ENCODE measurements at regions not wholly inside any gene's neighbourhood (a gene's known extent, or its start where the extent isn't known, plus 50 kb on each side); places are given as distances from the start of the nearest gene placed in this dataset.
"Not testable (repeated sequence)": the region's sequence is repeated elsewhere in the genome, so short reads cannot be mapped to it uniquely, and the experiment has no call there.

DNA sequence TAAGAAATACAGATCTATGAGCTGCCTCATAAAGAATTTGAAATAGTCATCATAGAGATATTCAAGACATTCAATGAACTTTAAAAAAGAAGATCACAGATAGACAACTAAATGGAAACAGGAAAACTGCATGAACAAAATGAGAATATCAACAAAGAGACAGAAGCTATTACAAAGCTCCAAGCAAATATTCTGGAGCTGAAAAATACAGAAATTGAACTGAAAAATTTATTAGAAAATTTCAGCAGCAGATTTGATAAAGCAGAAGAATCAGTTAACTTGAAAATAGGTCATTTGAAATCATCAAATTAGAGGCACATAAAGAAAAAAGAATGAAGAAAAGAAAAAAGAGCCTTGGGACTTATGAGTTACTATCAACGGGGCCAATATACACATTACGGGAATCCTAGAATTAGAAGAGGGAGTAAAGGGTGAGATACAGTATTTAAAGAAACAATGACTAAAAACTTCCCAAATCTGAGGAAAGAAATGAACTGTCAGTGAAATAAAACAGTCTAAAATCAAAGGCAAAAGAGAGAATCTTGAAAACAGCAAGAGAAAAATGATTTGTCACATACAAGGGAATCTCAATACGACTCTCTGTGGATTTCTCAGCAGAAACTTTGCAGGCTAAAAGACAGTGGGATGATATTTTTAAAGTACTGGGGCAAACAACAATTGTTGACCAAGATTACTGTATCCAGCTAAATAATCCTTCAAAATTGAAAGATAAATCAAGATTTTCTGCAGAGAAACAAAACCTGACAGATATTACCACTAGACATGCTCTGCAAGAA lies 641.6 kb downstream of the ANKRD50 start:
- DNase-seq: no peak

GRCh38 chr4:124075276-124075675 lies 637.3 kb downstream of the ANKRD50 start:
- DNase-seq: not testable (repeated sequence)

GRCh38 chr4:124079174-124079780 lies 633.3 kb downstream of the ANKRD50 start:
- DNase-seq: no peak

GRCh38 chr4:124083711-124084110 lies 628.8 kb downstream of the ANKRD50 start:
- DNase-seq: no peak

DNA sequence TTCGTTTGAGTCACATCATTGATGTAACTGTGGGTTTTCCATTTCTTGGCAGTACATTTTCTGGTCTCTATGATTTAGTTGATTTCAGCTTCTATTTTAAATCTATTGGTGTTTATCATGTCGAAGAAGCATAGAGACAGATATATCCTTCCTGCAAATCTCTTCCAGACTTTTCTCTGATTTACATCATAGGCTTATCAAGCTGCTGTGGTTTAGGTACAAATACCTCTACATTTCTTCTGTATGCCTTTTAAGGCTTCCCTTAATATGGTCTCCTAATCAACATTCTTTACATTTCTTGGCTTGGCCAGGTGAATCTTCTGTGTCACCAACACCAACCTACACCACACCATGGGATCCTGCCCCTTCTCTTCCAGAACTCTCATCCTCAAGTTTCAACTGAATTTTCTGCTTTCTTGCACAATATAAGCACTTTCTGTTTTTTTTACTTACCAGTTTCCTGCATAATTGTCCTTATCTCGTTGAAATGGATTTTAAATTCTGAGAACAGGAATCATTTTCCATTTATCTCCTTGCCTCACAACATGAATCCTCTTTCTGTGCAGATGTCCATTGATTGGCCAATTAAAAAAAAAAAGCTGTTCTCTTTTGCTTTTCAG lies 626.9 kb downstream of the ANKRD50 start:
- DNase-seq: no peak

DNA sequence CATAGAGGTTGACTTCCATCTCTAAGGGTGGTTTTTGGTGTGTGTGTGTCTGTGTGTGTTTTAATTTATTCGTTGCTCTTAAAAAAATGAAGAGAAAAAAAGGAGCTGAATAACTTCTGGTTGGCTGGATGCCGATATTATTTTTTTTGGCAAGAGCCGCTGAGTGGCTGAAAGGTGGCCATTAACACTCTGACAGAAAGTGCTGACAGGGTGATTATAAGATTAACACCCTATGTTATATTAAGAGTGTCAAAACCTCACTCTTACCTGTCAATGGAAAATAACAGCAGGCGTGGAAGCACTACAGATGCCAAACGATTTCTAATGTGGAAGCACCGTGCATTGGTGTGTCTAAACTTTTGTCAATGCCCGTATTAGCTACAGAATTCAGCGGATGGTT lies 622.5 kb downstream of the ANKRD50 start:
- no peak for DNase-seq

DNA sequence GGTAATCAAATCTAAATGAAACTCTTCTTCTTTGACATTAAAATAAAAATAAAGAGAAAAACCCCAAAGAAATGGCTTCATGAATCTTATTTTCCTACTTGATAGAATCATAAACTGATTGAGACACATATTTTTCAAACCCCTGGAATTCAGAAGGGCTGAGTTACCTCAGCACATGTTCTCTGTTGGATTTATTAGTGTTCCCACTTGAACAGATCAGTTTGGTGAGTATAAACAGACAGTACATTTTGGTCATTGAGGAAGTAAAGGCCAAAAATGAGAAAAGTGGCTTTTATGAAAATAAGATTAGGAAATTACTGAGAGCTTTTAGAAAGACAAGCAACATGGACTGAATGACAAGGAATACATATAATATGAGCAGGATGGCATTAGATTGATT lies 620.4 kb downstream of the ANKRD50 start:
- DNase-seq: no peak

DNA sequence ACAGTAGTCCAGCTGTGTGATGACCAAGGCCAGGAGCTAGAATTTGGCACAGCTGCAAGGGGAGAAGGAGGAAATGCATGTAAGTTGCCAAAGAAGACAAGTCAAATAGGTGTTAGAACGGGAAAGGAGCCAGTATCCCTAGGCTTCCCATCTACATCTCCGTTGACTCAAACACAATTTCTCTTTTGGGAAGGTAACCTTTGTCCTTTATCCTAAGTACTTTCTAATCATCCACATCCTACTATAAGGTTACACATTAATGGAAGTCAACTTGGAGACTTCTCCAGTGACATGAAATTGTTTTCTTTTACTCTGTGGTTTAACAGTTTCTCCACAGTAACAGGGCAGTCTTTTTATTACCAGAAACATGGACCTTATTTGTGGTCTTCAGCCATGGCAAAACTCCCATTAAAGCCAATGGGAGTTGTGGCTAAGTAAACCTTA lies 620.0 kb downstream of the ANKRD50 start:
- DNase-seq: peak; percentile 54

DNA sequence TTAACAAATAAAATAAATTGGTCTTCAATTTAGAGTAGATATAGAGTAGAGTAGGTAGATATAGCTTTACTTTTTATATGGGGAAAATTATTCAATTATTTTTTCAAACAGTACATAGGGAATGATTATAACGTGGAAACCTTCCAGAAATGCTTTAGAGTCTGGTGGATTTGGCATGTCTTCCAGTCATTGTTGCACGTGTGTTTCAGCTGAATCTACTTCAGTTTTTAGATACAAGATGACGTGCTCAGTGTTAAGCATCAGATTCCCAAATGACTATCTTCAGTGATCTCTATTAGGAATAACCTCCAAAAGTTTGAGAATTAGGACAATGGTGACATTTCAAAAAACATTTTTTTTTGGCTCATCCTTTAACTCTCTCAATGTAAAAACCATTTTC lies 616.9 kb downstream of the ANKRD50 start:
- DNase-seq: no peak

DNA sequence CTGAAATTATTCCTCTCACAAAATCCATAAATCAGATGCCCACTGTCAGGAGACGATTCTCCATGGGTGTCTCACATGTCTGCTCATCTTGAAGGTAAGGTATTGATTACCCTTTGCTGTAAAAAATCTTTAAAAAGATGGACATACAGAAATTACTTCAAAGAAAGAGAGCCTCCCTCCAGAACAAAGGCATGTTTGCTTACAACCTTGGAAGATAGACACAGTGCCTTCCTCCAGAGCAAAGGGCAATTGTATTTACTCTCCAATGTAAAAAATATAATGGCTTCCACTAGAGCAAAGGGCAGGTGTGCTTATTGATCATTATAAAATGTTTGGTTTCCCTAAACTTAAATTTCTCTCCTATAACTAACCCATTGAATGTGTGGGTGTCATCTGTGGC lies 616.2 kb downstream of the ANKRD50 start:
- no peak for DNase-seq

DNA sequence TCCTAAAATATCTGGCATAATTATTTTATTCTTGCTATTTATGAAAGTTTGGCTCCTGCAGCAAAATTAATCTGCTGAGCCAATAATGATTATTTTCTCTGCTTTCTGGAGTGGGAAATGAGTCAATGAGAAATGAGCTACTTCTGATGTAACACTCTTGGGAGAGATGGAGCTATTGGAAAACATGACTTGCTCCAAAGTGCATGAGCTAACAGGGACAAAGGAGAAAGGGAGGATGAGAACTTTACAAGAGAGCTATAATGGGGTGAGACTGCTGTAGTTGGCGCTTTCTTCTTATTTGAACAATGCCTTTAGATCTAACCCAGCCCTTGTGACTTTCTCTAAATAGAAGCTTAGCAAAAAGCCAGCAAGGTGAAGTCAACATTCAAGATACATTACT lies 615.1 kb downstream of the ANKRD50 start:
- no peak for DNase-seq

- no peak for DNase-seq
Measured at GRCh38 chr4:124104101-124104500, 608.4 kb downstream of the ANKRD50 start.

GRCh38 chr4:124104628-124105027 lies 607.9 kb downstream of the ANKRD50 start:
- DNase-seq: no peak

GRCh38 chr4:124105212-124105611 lies 607.3 kb downstream of the ANKRD50 start:
- no peak for DNase-seq

DNA sequence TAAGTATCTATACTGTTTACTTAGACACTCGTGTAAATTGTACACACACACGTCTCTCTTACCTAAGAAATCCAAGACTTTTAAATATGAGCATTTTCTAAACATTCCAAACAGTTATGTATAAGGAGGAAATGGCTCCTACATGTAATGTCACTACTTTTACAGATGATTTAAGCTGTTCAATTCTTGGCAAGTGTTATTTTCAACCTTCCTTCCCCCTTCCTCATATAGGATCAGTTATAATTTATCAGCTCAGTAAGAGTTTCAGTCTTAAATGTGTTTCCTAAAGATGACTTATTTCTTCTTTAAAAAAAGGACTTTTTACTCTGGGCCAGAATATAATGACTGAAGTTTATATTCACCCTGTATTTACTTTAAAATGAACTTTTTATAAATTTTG lies 601.1 kb downstream of the ANKRD50 start:
- no peak for DNase-seq

GRCh38 chr4:124111922-124112321 lies 600.6 kb downstream of the ANKRD50 start:
- peak; percentile 62 for DNase-seq

- no peak for DNase-seq
Measured at GRCh38 chr4:124118061-124118460, 594.5 kb downstream of the ANKRD50 start.

DNA sequence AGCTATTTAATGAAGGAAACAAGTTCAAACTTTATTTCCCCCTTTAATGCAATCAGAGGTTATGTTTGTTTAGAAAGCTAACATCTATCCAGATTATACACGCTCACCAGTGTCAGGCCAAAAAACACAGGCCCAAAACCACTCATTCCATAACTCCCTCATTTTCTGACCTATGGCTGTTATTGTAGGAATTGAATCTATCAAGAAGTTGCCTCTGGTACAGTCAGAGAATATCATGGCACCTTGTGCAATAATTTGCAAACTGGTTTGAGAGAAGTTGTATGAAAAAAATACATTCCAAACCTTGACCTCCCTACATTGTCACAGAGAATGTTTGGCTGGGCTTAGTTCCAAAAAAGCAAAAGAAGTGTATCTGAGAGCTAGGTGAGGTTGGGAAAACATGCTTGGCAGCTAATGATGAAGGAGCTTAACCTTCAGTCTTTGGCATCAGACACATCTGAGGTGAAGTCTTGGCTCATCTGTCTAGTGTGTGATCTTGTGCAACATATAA lies 591.0 kb downstream of the ANKRD50 start:
- DNase-seq: no peak

GRCh38 chr4:124123181-124123580 lies 589.4 kb downstream of the ANKRD50 start:
- DNase-seq: no peak

GRCh38 chr4:124123721-124124120 lies 588.8 kb downstream of the ANKRD50 start:
- DNase-seq: no peak

DNA sequence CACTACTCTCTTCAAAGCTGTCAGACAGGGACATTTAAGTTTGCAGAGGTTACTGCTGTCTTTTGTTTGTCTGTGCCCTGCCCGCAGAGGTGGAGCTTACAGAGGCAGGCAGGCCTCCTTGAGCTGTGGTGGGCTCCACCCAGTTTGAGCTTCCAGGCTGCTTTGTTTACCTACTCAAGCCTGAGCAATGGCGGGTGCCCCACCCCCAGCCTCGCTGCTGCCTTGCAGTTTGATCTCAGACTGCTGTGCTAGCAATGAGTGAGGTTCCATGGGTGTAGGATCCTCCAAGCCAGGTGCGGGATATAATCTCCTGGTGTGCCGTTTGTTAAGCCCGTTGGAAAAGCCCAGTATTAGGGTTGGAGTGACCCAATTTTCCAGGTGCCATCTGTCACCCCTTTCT lies 581.2 kb downstream of the ANKRD50 start:
- not testable (repeated sequence) for DNase-seq

DNA sequence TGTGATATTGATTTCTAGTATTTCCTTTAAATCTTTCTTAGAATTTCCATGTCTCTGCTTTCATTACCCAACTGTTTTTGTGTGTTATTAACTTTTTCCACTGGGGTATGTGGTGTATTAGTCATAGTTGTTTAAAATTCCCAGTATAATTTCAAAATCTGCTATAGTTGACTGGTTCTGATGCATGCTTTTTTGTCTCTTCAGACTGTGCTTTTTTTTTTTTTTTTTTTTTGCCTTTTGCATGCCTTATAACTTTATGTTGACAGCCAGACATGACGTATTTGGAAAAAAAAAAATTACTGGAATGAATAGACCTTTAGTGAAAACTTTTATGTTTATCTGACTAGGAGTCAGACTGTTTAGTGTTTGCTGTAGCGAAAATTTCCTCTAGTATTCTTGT lies 580.4 kb downstream of the ANKRD50 start:
- no peak for DNase-seq

DNA sequence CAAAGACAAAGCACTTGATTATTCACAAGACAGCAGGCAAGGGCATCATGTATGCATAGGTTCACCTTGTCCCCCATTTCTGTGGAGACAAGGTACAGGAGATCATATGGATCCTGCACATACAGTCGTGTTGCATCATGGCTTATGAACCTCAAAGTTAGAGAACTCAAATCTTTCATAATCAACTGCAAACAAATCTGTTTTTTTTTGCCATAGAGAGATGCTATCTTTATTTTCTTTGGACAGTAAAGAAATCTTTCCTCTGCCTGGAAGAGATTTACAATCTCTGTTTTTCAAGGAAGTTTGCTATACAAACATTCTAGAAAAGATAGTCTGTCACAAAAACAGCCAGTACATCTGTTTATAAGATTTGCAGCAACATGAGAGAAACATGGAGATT lies 578.8 kb downstream of the ANKRD50 start:
- DNase-seq: no peak

GRCh38 chr4:124135409-124135813 lies 577.1 kb downstream of the ANKRD50 start:
- DNase-seq: peak; percentile 27
